Gastrocnemius medialis (tissue), 4 donors: ENCODE measurements at regions not wholly inside any gene's neighbourhood (a gene's known extent, or its start where the extent isn't known, plus 50 kb on each side); places are given as distances from the start of the nearest gene placed in this dataset.
"Not testable (repeated sequence)": the region's sequence is repeated elsewhere in the genome, so short reads cannot be mapped to it uniquely, and the experiment has no call there.

Experiments used
- ATAC-seq, 2 donors: fragments of 150-250 bp; one replicate each; pipeline ENCODE4 v1.9.1; 2016
- DNase-seq, 2 donors: peaks; one replicate each; pipeline ENCODE4 v3.0.0-alpha.2; 2019
- H3K27ac ChIP-seq, 4 donors: fragments of 200-600 bp; sonication (generic); 1 replicate in 1 of 4; 2 replicates in 3 of 4; pipeline ENCODE4 v1.5.1; 2016 to 2018; ENCODE audit warnings: mild to moderate bottlenecking in 2 of 4, moderate library complexity in 1 of 4
- H3K27me3 ChIP-seq, 3 donors: fragments of 200-600 bp; sonication (generic) in 2 of 3; 1 replicate in 1 of 3; 2 replicates in 2 of 3; pipeline versions ENCODE4 v1.5.1 to v1.6.0; 2016 to 2019; ENCODE audit warnings: mild to moderate bottlenecking in 1 of 3, moderate library complexity in 1 of 3
- H3K36me3 ChIP-seq, 2 donors: fragments of 200-600 bp; sonication (generic) in 1 of 2; one replicate each; pipeline ENCODE4 v1.5.1; 2017 to 2018
- H3K4me1 ChIP-seq, 2 donors: fragments of 200-600 bp; sonication (generic) in 1 of 2; one replicate each; pipeline ENCODE4 v1.5.1; 2016 to 2017; ENCODE audit warnings: mild to moderate bottlenecking in 2 of 2
- H3K4me3 ChIP-seq, 4 donors: fragments of 200-600 bp; sonication (generic) in 3 of 4; 1 replicate in 1 of 4; 2 replicates in 3 of 4; pipeline ENCODE4 v1.5.1; 2016 to 2019; ENCODE audit warnings: mild to moderate bottlenecking in 2 of 4
- H3K9me3 ChIP-seq, 3 donors: fragments of 200-600 bp; sonication (generic) in 2 of 3; 1 replicate in 1 of 3; 2 replicates in 2 of 3; pipeline ENCODE4 v1.5.1; 2016 to 2019
- CTCF ChIP-seq, 5 experiments: fragments of 450-650 bp in 3 of 5; fragments of 200-600 bp in 2 of 5; sonication (generic) in 2 of 5; IDR thresholded peaks in 4 of 5; conservative IDR thresholded peaks in 1 of 5; 1 replicate in 4 of 5; 2 replicates in 1 of 5; pipeline ENCODE4 v1.5.1; 2016 to 2019; ENCODE audit warnings: antibody characterized with exemption in 5 of 5, mild to moderate bottlenecking in 3 of 5, moderate library complexity in 3 of 5
- POLR2A ChIP-seq, 2 donors: fragments of 450-650 bp; IDR thresholded peaks; one replicate each; pipeline ENCODE4 v1.6.1; 2017; ENCODE audit warnings: antibody characterized with exemption in 2 of 2, mild to moderate bottlenecking in 2 of 2, moderate library complexity in 2 of 2
- in situ Hi-C, 4 donors: fragments of 200-750 bp; cut with MboI; loops; one replicate each; pipeline versions ENCODE4 v1.15.0 to v1.8.0; 2017; ENCODE audit warnings: low sequenced_read_pairs in 4 of 4
- intact Hi-C: fragments of 100-400 bp; cut with DNase I; formaldehyde crosslinking; loops from one replicate; pipeline ENCODE4 v1.15.1; 2023; ENCODE audit warnings: low total_unique reads

GRCh38 chr19:31534231-31534630 lies 185.0 kb upstream of the TSHZ3 start:
- Histone ChIP-seq H3K4me1 (no peaks in the 10 kb centered on the region), H3K27ac (no peak overlapping the region), H3K9me3 (no peaks in the 10 kb centered on the region), H3K36me3 (no peaks in the 10 kb centered on the region), H3K27me3 (no peaks in the 10 kb centered on the region), H3K4me3 (no peak overlapping the region)
- DNase-seq (no peak), ATAC-seq (no peak)
- in situ Hi-C loops = loop anchor here in 1 of 4 donors (25.0 kb wide), 1 partner anchor 847 kb away; no protein-coding TSS in a partner anchor
- TF ChIP-seq CTCF (IDR thresholded peaks at IDR 0.05 in 4 of 5, conservative IDR thresholded peaks at IDR 0.05 in 1 of 5) (no peak), POLR2A (IDR thresholded peaks at IDR 0.05) (no peak)
- intact Hi-C loops = no loop called here

GRCh38 chr19:31534786-31535657 lies 185.8 kb upstream of the TSHZ3 start:
- Histone ChIP-seq H3K27ac (no peak overlapping the region), H3K36me3 (no peaks in the 10 kb centered on the region), H3K4me1 (no peaks in the 10 kb centered on the region), H3K27me3 (no peaks in the 10 kb centered on the region), H3K9me3 (no peaks in the 10 kb centered on the region), H3K4me3 (no peak overlapping the region)
- no peak for ATAC-seq
- in situ Hi-C loops (loop anchor here in 1 of 4 donors (25.0 kb wide), 1 partner anchor 848 kb away; no protein-coding TSS in a partner anchor), intact Hi-C loops (no loop called here)
- TF ChIP-seq POLR2A (IDR thresholded peaks at IDR 0.05) = no peak
- no peak for TF ChIP-seq CTCF (IDR thresholded peaks at IDR 0.05 in 4 of 5, conservative IDR thresholded peaks at IDR 0.05 in 1 of 5)
- DNase-seq = no peak

GRCh38 chr19:31535691-31536460 lies 186.6 kb upstream of the TSHZ3 start:
- H3K36me3 ChIP-seq = no peaks in the 10 kb centered on the region
- no peaks in the 10 kb centered on the region for H3K9me3 ChIP-seq
- H3K4me3 ChIP-seq = no peak overlapping the region
- in situ Hi-C loops (loop anchor here in 1 of 4 donors (25.0 kb wide), 1 partner anchor 849 kb away; no protein-coding TSS in a partner anchor), intact Hi-C loops (no loop called here)
- H3K27ac ChIP-seq = no peak overlapping the region
- H3K4me1 ChIP-seq = no peaks in the 10 kb centered on the region
- H3K27me3 ChIP-seq = no peaks in the 10 kb centered on the region
- DNase-seq (no peak), ATAC-seq (no peak)
- TF ChIP-seq CTCF (IDR thresholded peaks at IDR 0.05 in 4 of 5, conservative IDR thresholded peaks at IDR 0.05 in 1 of 5) = no peak
- no peak for TF ChIP-seq POLR2A (IDR thresholded peaks at IDR 0.05)

GRCh38 chr19:31537136-31537535 lies 187.9 kb upstream of the TSHZ3 start:
- in situ Hi-C loops (loop anchor here in 1 of 4 donors (25.0 kb wide), 1 partner anchor 850 kb away; no protein-coding TSS in a partner anchor), intact Hi-C loops (no loop called here)
- Histone ChIP-seq H3K27ac (no peak overlapping the region), H3K36me3 (no peaks in the 10 kb centered on the region), H3K27me3 (no peaks in the 10 kb centered on the region), H3K4me3 (no peak overlapping the region), H3K9me3 (no peaks in the 10 kb centered on the region), H3K4me1 (no peaks in the 10 kb centered on the region)
- ATAC-seq (no peak), DNase-seq (no peak)
- no peak for TF ChIP-seq CTCF (IDR thresholded peaks at IDR 0.05 in 4 of 5, conservative IDR thresholded peaks at IDR 0.05 in 1 of 5)
- TF ChIP-seq POLR2A (IDR thresholded peaks at IDR 0.05) = no peak

DNA sequence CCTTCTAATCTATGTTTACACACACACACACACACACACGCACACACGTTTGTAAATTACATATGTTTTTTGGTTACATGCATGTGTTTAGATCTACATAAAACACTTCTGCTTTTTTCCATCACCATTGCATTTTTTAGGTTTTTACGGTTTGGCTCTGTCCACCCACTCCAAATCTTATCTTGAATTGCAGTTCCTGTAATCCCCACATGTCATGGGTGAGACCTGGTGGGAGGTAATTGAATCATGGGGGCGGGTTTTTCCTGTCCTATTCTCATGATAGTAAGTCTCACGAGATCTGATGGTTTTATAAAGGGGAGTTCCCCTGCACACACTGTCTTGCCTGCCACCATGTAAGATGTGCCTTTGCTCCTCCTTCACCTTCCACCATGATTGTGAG lies 188.7 kb upstream of the TSHZ3 start:
- DNase-seq = not testable (repeated sequence)

More for the DNA sequence above, 188.7 kb upstream of the TSHZ3 start:
- ATAC-seq, H3K9me3 ChIP-seq, H3K36me3 ChIP-seq, H3K27ac ChIP-seq, H3K4me3 ChIP-seq, H3K4me1 ChIP-seq, intact Hi-C loops, H3K27me3 ChIP-seq: not testable (repeated sequence)
- in situ Hi-C loops = loop anchor here in 1 of 4 donors (25.0 kb wide), 1 partner anchor 851 kb away; no protein-coding TSS in a partner anchor
